ENCODE measurements at regions not wholly inside any gene's neighbourhood (a gene's known extent, or its start where the extent isn't known, plus 50 kb on each side); places are given as distances from the start of the nearest gene placed in this dataset.

GRCh38 chr6:2482773-2483172 is 237.4 kb upstream of the GMDS start:
- DNase-seq (ENCODE audit: low read depth) = no peak
- TF ChIP-seq CTCF (IDR thresholded peaks at IDR 0.05; ENCODE audit: insufficient read depth, low read depth, low read length, missing control alignments) = peak; percentile 19
- H3K4me3 ChIP-seq (ENCODE audit: low read length) = no peak overlapping the region

DNA sequence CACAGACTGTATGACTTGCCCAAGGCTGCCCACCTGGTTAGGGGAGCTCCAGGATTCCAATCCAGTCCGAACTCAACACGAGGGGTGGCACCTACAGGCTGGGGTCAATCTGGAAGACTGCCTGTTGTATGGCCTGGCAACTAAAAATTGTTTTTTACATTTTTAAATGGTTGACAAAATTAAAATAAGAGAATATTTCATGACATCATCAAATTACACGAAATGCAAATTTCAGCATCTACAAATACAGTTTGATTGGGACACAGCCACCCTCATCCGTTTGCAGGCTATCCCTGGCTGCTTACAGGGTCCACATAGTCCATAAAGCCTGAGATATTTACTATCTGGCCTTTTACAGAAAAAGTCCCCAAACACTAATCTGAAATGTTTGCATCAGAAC is 235.9 kb upstream of the GMDS start:
- DNase-seq (ENCODE audit: low read depth) = no peak
- H3K4me3 ChIP-seq (ENCODE audit: low read length) = no peak overlapping the region
- no peak for TF ChIP-seq CTCF (IDR thresholded peaks at IDR 0.05; ENCODE audit: insufficient read depth, low read depth, low read length, missing control alignments)

DNA sequence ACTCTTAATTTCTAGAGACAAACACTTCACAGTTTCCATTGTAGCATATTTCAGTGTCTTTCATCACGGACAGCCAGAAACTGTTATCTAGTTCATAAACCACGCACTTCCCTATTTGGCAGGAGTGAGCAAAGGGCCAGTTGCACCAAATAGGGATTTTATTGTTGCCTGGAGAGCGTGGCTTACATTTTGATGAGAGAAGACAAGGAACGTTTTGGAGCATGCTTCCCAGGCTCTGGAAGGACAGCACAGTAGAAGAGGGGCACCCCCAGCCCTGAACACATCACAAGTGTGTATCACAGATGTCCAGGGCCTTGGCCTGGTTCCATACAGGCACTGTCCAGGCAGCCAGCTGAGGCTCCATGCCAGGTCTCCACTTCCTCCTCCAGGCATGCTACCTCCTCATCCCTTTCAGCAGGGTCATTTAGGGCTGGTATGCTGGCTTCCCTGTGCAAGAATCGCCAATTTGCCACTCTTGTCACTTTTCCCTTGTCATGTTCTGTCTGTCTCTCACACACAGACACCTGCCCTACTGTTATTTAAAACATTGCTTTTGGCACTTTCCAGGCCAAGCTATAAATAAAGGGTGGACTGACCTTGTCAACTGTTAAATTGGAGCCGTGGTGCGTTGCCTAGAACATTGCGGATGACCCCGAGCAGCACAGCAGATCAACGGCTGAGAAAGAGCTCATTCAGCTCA is 235.0 kb upstream of the GMDS start:
- H3K4me3 ChIP-seq (ENCODE audit: low read length) = no peak overlapping the region
- no peak for TF ChIP-seq CTCF (IDR thresholded peaks at IDR 0.05; ENCODE audit: insufficient read depth, low read depth, low read length, missing control alignments)
- no peak for DNase-seq (ENCODE audit: low read depth)

- TF ChIP-seq CTCF (IDR thresholded peaks at IDR 0.05; ENCODE audit: insufficient read depth, low read depth, low read length, missing control alignments) = no peak
- DNase-seq (ENCODE audit: low read depth) = peak; percentile 22
- H3K4me3 ChIP-seq (ENCODE audit: low read length) = no peak overlapping the region
Measured at GRCh38 chr6:2478200-2478599, 232.8 kb upstream of the GMDS start.

GRCh38 chr6:2477666-2478065 is 232.3 kb upstream of the GMDS start:
- no peak for TF ChIP-seq CTCF (IDR thresholded peaks at IDR 0.05; ENCODE audit: insufficient read depth, low read depth, low read length, missing control alignments)
- no peak for DNase-seq (ENCODE audit: low read depth)
- H3K4me3 ChIP-seq (ENCODE audit: low read length) = no peak overlapping the region

DNA sequence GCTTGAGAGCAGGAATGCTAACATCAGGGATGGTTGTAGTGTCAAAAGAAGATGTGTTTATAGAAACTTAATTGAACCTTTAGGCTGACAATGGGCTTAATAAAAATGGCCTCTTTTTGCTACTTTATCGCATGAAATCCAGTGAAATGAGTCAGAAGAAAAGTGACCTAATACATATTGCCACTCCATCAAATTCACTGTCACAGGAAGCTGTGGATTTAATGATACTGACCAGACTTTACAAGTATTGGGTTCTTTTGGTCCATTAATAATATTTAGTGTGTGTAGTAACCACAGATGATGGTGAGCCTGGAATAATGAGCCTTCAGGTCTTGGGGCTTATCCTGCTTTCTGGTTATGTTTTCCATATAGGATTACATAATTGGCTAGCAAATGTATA is 231.8 kb upstream of the GMDS start:
- H3K4me3 ChIP-seq (ENCODE audit: low read length) = no peak overlapping the region
- no peak for DNase-seq (ENCODE audit: low read depth)
- no peak for TF ChIP-seq CTCF (IDR thresholded peaks at IDR 0.05; ENCODE audit: insufficient read depth, low read depth, low read length, missing control alignments)

DNA sequence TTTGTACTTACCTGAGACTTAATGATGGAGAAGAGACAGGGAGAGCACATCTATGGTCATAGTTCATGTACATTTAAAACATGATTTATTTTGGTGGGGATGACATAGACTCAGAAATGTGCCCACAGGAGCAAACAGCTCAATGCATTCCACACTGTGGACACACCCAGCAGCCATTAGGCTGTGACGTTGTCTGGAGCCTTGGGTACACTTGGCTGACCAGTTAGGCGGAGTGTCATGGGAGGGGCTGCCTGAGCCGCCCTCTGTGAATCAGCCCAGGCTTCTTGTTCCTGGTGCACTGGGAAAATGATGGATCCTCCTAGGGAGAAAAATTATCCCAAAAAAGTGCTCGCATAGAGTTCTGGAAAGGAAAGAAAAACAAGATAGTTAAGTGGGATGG is 231.0 kb upstream of the GMDS start:
- DNase-seq (ENCODE audit: low read depth) = peak; percentile 88
- no peak overlapping the region for H3K4me3 ChIP-seq (ENCODE audit: low read length)
- no peak for TF ChIP-seq CTCF (IDR thresholded peaks at IDR 0.05; ENCODE audit: insufficient read depth, low read depth, low read length, missing control alignments)

Data from epithelial cell of esophagus (primary cell).